Neural cell (in vitro differentiated cells): ENCODE measurements at regions not wholly inside any gene's neighbourhood (a gene's known extent, or its start where the extent isn't known, plus 50 kb on each side); places are given as distances from the start of the nearest gene placed in this dataset.

Source experiments
- EZH2 ChIP-seq: fragments of 200-600, 300-800 bp; shearing (Covaris generic), sonication (generic); IDR thresholded peaks from 2 replicates; pipeline ENCODE4 v1.6.1; 2014; ENCODE audit warnings: antibody characterized with exemption, low read length, borderline replicate concordance, mild to moderate bottlenecking; ENCODE audit not compliant: insufficient read depth, poor library complexity, severe bottlenecking
- MXI1 ChIP-seq: fragments of 450-650 bp; conservative IDR thresholded peaks from 2 replicates; pipeline ENCODE4 v1.6.1; 2014; ENCODE audit warnings: antibody characterized with exemption, mild to moderate bottlenecking; ENCODE audit not compliant: poor library complexity, severe bottlenecking
- TF ChIP-seq, protein P1 (sequence below): fragments of 450-650 bp; IDR thresholded peaks from 2 replicates; pipeline ENCODE4 v1.5.1; 2014; ENCODE audit warnings: antibody characterized with exemption, mild to moderate bottlenecking, moderate library complexity; ENCODE audit not compliant: poor library complexity, severe bottlenecking
- TF ChIP-seq, protein P2 (sequence below): IDR thresholded peaks from 2 replicates; pipeline ENCODE4 v1.6.1; 2012; ENCODE audit warnings: borderline replicate concordance

DNA sequence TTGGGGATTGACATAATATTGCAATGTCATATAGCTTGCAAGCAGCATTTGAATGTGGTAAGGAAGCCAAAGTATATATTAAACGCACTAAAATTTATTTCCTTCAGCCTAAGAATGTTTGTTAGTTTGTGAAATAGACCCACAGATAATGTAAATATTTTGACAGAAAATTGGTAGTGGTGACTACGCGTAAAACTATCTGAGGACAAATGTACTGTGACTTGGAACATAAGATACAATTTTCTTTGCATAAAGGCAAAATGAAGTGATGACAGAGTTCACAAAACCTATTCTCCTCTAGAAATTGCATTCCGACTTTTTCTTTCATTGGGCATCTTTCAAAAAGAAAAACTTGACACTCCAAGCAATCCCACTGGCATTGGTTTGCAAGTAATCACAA lies 411.1 kb upstream of the LRATD1 start:
- TF ChIP-seq, protein P1, sequence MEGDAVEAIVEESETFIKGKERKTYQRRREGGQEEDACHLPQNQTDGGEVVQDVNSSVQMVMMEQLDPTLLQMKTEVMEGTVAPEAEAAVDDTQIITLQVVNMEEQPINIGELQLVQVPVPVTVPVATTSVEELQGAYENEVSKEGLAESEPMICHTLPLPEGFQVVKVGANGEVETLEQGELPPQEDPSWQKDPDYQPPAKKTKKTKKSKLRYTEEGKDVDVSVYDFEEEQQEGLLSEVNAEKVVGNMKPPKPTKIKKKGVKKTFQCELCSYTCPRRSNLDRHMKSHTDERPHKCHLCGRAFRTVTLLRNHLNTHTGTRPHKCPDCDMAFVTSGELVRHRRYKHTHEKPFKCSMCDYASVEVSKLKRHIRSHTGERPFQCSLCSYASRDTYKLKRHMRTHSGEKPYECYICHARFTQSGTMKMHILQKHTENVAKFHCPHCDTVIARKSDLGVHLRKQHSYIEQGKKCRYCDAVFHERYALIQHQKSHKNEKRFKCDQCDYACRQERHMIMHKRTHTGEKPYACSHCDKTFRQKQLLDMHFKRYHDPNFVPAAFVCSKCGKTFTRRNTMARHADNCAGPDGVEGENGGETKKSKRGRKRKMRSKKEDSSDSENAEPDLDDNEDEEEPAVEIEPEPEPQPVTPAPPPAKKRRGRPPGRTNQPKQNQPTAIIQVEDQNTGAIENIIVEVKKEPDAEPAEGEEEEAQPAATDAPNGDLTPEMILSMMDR: no peak
- TF ChIP-seq, protein P2, sequence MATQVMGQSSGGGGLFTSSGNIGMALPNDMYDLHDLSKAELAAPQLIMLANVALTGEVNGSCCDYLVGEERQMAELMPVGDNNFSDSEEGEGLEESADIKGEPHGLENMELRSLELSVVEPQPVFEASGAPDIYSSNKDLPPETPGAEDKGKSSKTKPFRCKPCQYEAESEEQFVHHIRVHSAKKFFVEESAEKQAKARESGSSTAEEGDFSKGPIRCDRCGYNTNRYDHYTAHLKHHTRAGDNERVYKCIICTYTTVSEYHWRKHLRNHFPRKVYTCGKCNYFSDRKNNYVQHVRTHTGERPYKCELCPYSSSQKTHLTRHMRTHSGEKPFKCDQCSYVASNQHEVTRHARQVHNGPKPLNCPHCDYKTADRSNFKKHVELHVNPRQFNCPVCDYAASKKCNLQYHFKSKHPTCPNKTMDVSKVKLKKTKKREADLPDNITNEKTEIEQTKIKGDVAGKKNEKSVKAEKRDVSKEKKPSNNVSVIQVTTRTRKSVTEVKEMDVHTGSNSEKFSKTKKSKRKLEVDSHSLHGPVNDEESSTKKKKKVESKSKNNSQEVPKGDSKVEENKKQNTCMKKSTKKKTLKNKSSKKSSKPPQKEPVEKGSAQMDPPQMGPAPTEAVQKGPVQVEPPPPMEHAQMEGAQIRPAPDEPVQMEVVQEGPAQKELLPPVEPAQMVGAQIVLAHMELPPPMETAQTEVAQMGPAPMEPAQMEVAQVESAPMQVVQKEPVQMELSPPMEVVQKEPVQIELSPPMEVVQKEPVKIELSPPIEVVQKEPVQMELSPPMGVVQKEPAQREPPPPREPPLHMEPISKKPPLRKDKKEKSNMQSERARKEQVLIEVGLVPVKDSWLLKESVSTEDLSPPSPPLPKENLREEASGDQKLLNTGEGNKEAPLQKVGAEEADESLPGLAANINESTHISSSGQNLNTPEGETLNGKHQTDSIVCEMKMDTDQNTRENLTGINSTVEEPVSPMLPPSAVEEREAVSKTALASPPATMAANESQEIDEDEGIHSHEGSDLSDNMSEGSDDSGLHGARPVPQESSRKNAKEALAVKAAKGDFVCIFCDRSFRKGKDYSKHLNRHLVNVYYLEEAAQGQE: no peak
- TF ChIP-seq EZH2: no peak
- no peak for TF ChIP-seq MXI1
